ENCODE measurements at regions not wholly inside any gene's neighbourhood (a gene's known extent, or its start where the extent isn't known, plus 50 kb on each side); places are given as distances from the start of the nearest gene placed in this dataset.

DNA sequence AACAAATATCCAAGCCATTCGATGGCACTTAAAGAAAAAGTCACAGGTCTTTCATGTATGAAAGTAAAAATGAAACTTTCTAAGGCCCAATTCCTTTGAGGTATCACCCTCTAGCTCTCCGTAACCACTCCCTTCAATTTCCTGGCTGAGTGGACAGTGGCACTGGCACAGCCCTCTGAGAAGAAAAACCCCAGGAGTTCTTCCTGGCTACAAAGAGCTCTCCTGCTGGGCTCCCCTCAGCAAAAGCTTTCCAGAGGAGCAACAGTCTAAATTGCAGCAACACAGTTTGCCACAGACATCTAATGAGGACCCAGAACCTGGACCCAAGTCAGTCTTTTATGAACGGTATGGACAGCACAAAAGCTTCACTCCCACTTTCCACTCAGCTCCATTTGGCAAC is 71.8 kb downstream of the FUNDC1 start:
- DNase-seq (ENCODE audit: low read depth) (no peak), FAIRE-seq (peak; percentile 84)
- Histone ChIP-seq H3K27me3 (ENCODE audit: insufficient read depth, low read length) (no peaks in the 10 kb centered on the region), H4K20me1 (ENCODE audit: insufficient read depth, low read length) (no peaks in the 10 kb centered on the region), H3K36me3 (ENCODE audit: insufficient read depth, low read length) (no peaks in the 10 kb centered on the region), H3K4me1 (ENCODE audit: insufficient read depth, low read length) (no peaks in the 10 kb centered on the region), H3K79me2 (ENCODE audit: insufficient read depth, low read length) (no peaks in the 10 kb centered on the region), H3K4me3 (ENCODE audit: insufficient read depth, low read depth, low read length) (no peak overlapping the region), H2AFZ (ENCODE audit: low read depth, low read length) (no peak overlapping the region), H3K27ac (ENCODE audit: low read depth, low read length) (no peak overlapping the region), H3K9me3 (ENCODE audit: insufficient read depth, low read depth, low read length) (no peaks in the 10 kb centered on the region), H3K9ac (ENCODE audit: low read length) (no peak overlapping the region), H3K4me2 (ENCODE audit: low read length) (no peak overlapping the region)
- no peak for TF ChIP-seq EZH2 (IDR thresholded peaks at IDR 0.05; ENCODE audit: insufficient read depth, low read length)
- TF ChIP-seq, protein P1, sequence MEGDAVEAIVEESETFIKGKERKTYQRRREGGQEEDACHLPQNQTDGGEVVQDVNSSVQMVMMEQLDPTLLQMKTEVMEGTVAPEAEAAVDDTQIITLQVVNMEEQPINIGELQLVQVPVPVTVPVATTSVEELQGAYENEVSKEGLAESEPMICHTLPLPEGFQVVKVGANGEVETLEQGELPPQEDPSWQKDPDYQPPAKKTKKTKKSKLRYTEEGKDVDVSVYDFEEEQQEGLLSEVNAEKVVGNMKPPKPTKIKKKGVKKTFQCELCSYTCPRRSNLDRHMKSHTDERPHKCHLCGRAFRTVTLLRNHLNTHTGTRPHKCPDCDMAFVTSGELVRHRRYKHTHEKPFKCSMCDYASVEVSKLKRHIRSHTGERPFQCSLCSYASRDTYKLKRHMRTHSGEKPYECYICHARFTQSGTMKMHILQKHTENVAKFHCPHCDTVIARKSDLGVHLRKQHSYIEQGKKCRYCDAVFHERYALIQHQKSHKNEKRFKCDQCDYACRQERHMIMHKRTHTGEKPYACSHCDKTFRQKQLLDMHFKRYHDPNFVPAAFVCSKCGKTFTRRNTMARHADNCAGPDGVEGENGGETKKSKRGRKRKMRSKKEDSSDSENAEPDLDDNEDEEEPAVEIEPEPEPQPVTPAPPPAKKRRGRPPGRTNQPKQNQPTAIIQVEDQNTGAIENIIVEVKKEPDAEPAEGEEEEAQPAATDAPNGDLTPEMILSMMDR (IDR thresholded peaks at IDR 0.05; ENCODE audit: insufficient read depth, low read depth, low read length) = no peak
- Mint-ChIP-seq H3K4me3 (ENCODE audit: unreplicated experiment) (no peak overlapping the region), H3K27ac (ENCODE audit: unreplicated experiment) (no peak overlapping the region), H3K36me3 (ENCODE audit: low read depth, unreplicated experiment) (no peaks in the 10 kb centered on the region), H3K4me1 (ENCODE audit: low read depth, unreplicated experiment) (no peaks in the 10 kb centered on the region), H3K9me3 (ENCODE audit: unreplicated experiment) (no peaks in the 10 kb centered on the region), H3K27me3 (ENCODE audit: low read depth, unreplicated experiment) (no peaks in the 10 kb centered on the region)

DNA sequence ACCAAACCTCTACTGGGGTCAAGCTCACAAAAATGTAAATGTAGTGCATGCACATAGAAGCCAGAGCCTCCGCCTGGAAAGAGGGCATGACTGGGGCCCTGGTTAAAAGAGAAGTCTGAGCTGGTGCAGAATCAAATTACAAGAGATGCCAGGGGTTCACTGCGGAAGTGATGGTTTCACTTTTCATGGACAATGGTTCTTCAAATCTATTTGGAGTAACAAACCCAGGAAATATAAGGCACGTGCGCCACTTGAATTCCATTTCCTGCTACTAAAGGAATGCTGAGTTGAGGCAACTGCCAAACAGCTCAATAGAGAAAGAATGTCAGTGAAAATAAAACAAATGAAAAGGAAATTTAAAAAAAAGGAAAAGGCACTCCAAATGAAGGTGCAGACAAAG is 79.8 kb downstream of the FUNDC1 start:
- no peaks in the 10 kb centered on the region for H4K20me1 ChIP-seq (ENCODE audit: insufficient read depth, low read length)
- no peak overlapping the region for H2AFZ ChIP-seq (ENCODE audit: low read depth, low read length)
- no peaks in the 10 kb centered on the region for H3K79me2 ChIP-seq (ENCODE audit: insufficient read depth, low read length)
- no peaks in the 10 kb centered on the region for H3K9me3 ChIP-seq (ENCODE audit: insufficient read depth, low read depth, low read length)
- Mint-ChIP-seq H3K4me1 (ENCODE audit: low read depth, unreplicated experiment) (no peaks in the 10 kb centered on the region), H3K9me3 (ENCODE audit: unreplicated experiment) (no peaks in the 10 kb centered on the region), H3K4me3 (ENCODE audit: unreplicated experiment) (no peak overlapping the region), H3K27me3 (ENCODE audit: low read depth, unreplicated experiment) (no peaks in the 10 kb centered on the region), H3K36me3 (ENCODE audit: low read depth, unreplicated experiment) (no peaks in the 10 kb centered on the region), H3K27ac (ENCODE audit: unreplicated experiment) (no peak overlapping the region)
- H3K27me3 ChIP-seq (ENCODE audit: insufficient read depth, low read length) = no peaks in the 10 kb centered on the region
- FAIRE-seq (no peak), DNase-seq (ENCODE audit: low read depth) (peak; percentile 51)
- no peaks in the 10 kb centered on the region for H3K36me3 ChIP-seq (ENCODE audit: insufficient read depth, low read length)
- no peak for TF ChIP-seq EZH2 (IDR thresholded peaks at IDR 0.05; ENCODE audit: insufficient read depth, low read length)
- TF ChIP-seq, protein P1 (IDR thresholded peaks at IDR 0.05; ENCODE audit: insufficient read depth, low read depth, low read length) = no peak
- no peak overlapping the region for H3K27ac ChIP-seq (ENCODE audit: low read depth, low read length)
- no peaks in the 10 kb centered on the region for H3K4me1 ChIP-seq (ENCODE audit: insufficient read depth, low read length)
- no peak overlapping the region for H3K4me2 ChIP-seq (ENCODE audit: low read length)
- no peak overlapping the region for H3K9ac ChIP-seq (ENCODE audit: low read length)
- no peak overlapping the region for H3K4me3 ChIP-seq (ENCODE audit: insufficient read depth, low read depth, low read length)

DNA sequence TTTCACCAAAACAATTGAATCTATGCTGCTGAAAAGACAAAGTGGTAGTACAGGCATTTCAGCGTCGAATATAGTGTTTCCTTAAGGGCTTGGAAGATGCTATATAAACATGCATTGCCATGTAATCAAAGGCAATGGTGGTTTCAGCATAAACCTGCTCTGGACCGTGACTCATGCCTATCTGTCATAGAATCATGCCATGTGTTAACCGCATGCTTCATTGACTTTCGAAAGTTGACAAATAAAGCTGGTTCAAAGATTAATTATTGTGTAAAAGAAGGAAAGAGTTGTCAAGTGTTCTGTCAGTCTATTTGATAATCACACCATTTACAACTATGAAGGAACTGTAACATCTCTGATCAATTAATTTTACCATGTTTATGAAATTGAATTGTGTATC is 83.2 kb downstream of the FUNDC1 start:
- H3K4me3 Mint-ChIP-seq (ENCODE audit: unreplicated experiment) = no peak overlapping the region
- DNase-seq (ENCODE audit: low read depth) (peak; percentile 5), FAIRE-seq (no peak)
- Histone ChIP-seq H3K4me3 (ENCODE audit: insufficient read depth, low read depth, low read length) (no peak overlapping the region), H4K20me1 (ENCODE audit: insufficient read depth, low read length) (no peaks in the 10 kb centered on the region), H3K79me2 (ENCODE audit: insufficient read depth, low read length) (no peaks in the 10 kb centered on the region), H3K27ac (ENCODE audit: low read depth, low read length) (no peak overlapping the region), H2AFZ (ENCODE audit: low read depth, low read length) (no peak overlapping the region), H3K4me2 (ENCODE audit: low read length) (no peak overlapping the region), H3K27me3 (ENCODE audit: insufficient read depth, low read length) (no peaks in the 10 kb centered on the region), H3K9ac (ENCODE audit: low read length) (no peak overlapping the region), H3K9me3 (ENCODE audit: insufficient read depth, low read depth, low read length) (no peaks in the 10 kb centered on the region), H3K4me1 (ENCODE audit: insufficient read depth, low read length) (no peaks in the 10 kb centered on the region), H3K36me3 (ENCODE audit: insufficient read depth, low read length) (no peaks in the 10 kb centered on the region)
- no peaks in the 10 kb centered on the region for H3K9me3 Mint-ChIP-seq (ENCODE audit: unreplicated experiment)
- no peak overlapping the region for H3K27ac Mint-ChIP-seq (ENCODE audit: unreplicated experiment)
- no peaks in the 10 kb centered on the region for H3K4me1 Mint-ChIP-seq (ENCODE audit: low read depth, unreplicated experiment)
- H3K27me3 Mint-ChIP-seq (ENCODE audit: low read depth, unreplicated experiment) = no peaks in the 10 kb centered on the region
- H3K36me3 Mint-ChIP-seq (ENCODE audit: low read depth, unreplicated experiment) = no peaks in the 10 kb centered on the region
- TF ChIP-seq EZH2 (IDR thresholded peaks at IDR 0.05; ENCODE audit: insufficient read depth, low read length) = no peak
- TF ChIP-seq, protein P1 (IDR thresholded peaks at IDR 0.05; ENCODE audit: insufficient read depth, low read depth, low read length) = no peak

Measured in astrocyte (in vitro differentiated cells and primary cell).